T1000 (cell line): ENCODE measurements at regions not wholly inside any gene's neighbourhood (a gene's known extent, or its start where the extent isn't known, plus 50 kb on each side); places are given as distances from the start of the nearest gene placed in this dataset.

Experiments
- DNase-seq: peaks from one replicate; lab custom pipeline; 2025; ENCODE audit warnings: mixed read lengths; lab: John Stamatoyannopoulos, UW

GRCh38 chr22:47285981-47286380 lies 523.5 kb downstream of the TBC1D22A start:
- DNase-seq, result no peak

GRCh38 chr22:47284822-47285221 lies 522.4 kb downstream of the TBC1D22A start:
- no peak for DNase-seq

- no peak for DNase-seq
Observed at GRCh38 chr22:47284360-47284759, 521.9 kb downstream of the TBC1D22A start.

GRCh38 chr22:47283616-47284270 lies 521.3 kb downstream of the TBC1D22A start:
- no peak for DNase-seq

GRCh38 chr22:47282851-47283250 lies 520.4 kb downstream of the TBC1D22A start:
- no peak for DNase-seq

GRCh38 chr22:47282366-47282765 lies 519.9 kb downstream of the TBC1D22A start:
- DNase-seq, result no peak

GRCh38 chr22:47281126-47282106 lies 519.0 kb downstream of the TBC1D22A start:
- DNase-seq, result no peak

- DNase-seq, result no peak
Observed at GRCh38 chr22:47280301-47280700, 517.9 kb downstream of the TBC1D22A start.

- DNase-seq, result no peak
Observed at GRCh38 chr22:47279746-47280145, 517.3 kb downstream of the TBC1D22A start.

- no peak for DNase-seq
Observed at GRCh38 chr22:47279337-47279736, 516.9 kb downstream of the TBC1D22A start.

GRCh38 chr22:47278655-47279054 lies 516.2 kb downstream of the TBC1D22A start:
- DNase-seq, result no peak

GRCh38 chr22:47277531-47277930 lies 515.1 kb downstream of the TBC1D22A start:
- no peak for DNase-seq

- DNase-seq, result no peak
Observed at GRCh38 chr22:47276991-47277390, 514.5 kb downstream of the TBC1D22A start.

- DNase-seq, result no peak
Observed at GRCh38 chr22:47276450-47276820, 514.0 kb downstream of the TBC1D22A start.

- DNase-seq, result no peak
Observed at GRCh38 chr22:47275605-47276449, 513.4 kb downstream of the TBC1D22A start.

GRCh38 chr22:47274196-47274595 lies 511.7 kb downstream of the TBC1D22A start:
- DNase-seq, result no peak

- DNase-seq, result no peak
Observed at GRCh38 chr22:47270463-47271135, 508.1 kb downstream of the TBC1D22A start.

GRCh38 chr22:47269516-47270088 lies 507.2 kb downstream of the TBC1D22A start:
- no peak for DNase-seq

- DNase-seq, result no peak
Observed at GRCh38 chr22:47267513-47268282, 505.2 kb downstream of the TBC1D22A start.

GRCh38 chr22:47266329-47266728 lies 503.9 kb downstream of the TBC1D22A start:
- no peak for DNase-seq

GRCh38 chr22:47260551-47260950 lies 498.1 kb downstream of the TBC1D22A start:
- DNase-seq, result no peak
